ENCODE measurements at regions not wholly inside any gene's neighbourhood (a gene's known extent, or its start where the extent isn't known, plus 50 kb on each side); places are given as distances from the start of the nearest gene placed in this dataset.

DNA sequence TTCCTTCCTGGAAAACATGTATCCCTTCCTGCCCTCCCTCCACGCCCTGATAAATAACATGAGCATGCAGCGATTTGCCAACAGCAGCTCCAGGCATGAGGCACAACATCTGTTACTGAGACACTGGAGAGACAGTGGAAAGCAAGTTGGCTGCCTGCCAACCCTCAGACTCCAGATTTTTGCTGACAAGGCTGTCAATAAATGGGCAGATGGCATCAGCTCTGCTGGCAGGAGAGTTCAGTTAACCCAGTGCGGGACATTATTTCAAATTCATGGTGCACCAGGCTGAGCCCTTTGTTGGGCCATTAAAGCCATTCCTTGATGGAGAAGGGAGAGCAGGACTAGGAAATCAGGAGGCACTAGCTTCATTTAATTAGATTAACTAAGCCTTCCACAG lies 293.3 kb downstream of the MEX3B start:
- Histone ChIP-seq H3K27ac (no peak overlapping the region), H3K9me3 (ENCODE audit: low read depth) (no peaks in the 10 kb centered on the region), H3K4me2 (no peak overlapping the region), H3F3A (ENCODE audit: low read depth) (peaks cover 4% of the 10 kb centered on the region), H3K79me2 (ENCODE audit: low read depth) (no peaks in the 10 kb centered on the region), H2AFZ (replicated peaks) (no peak overlapping the region), H4K20me1 (ENCODE audit: low read depth) (peaks cover 49% of the 10 kb centered on the region), H3K36me3 (no peaks in the 10 kb centered on the region), H3K9ac (no peak overlapping the region), H3K4me1 (peaks cover 34% of the 10 kb centered on the region), H3K27me3 (no peaks in the 10 kb centered on the region), H3K4me3 (no peak overlapping the region)
- Mint-ChIP-seq H3K4me1 (peaks cover 43% of the 10 kb centered on the region), H3K36me3 (no peaks in the 10 kb centered on the region), H3K9me3 (no peaks in the 10 kb centered on the region), H3K27ac (peak overlapping the region; percentile 31), H3K4me3 (no peak overlapping the region), H3K27me3 (ENCODE audit: insufficient read depth, low read depth) (no peaks in the 10 kb centered on the region)
- TF ChIP-seq, protein P1, sequence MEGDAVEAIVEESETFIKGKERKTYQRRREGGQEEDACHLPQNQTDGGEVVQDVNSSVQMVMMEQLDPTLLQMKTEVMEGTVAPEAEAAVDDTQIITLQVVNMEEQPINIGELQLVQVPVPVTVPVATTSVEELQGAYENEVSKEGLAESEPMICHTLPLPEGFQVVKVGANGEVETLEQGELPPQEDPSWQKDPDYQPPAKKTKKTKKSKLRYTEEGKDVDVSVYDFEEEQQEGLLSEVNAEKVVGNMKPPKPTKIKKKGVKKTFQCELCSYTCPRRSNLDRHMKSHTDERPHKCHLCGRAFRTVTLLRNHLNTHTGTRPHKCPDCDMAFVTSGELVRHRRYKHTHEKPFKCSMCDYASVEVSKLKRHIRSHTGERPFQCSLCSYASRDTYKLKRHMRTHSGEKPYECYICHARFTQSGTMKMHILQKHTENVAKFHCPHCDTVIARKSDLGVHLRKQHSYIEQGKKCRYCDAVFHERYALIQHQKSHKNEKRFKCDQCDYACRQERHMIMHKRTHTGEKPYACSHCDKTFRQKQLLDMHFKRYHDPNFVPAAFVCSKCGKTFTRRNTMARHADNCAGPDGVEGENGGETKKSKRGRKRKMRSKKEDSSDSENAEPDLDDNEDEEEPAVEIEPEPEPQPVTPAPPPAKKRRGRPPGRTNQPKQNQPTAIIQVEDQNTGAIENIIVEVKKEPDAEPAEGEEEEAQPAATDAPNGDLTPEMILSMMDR (IDR thresholded peaks at IDR 0.05): no peak
- no peak for TF ChIP-seq EZH2phosphoT487 (IDR thresholded peaks at IDR 0.05)
- peak; percentile 41 for DNase-seq (ENCODE audit: low spot score)

DNA sequence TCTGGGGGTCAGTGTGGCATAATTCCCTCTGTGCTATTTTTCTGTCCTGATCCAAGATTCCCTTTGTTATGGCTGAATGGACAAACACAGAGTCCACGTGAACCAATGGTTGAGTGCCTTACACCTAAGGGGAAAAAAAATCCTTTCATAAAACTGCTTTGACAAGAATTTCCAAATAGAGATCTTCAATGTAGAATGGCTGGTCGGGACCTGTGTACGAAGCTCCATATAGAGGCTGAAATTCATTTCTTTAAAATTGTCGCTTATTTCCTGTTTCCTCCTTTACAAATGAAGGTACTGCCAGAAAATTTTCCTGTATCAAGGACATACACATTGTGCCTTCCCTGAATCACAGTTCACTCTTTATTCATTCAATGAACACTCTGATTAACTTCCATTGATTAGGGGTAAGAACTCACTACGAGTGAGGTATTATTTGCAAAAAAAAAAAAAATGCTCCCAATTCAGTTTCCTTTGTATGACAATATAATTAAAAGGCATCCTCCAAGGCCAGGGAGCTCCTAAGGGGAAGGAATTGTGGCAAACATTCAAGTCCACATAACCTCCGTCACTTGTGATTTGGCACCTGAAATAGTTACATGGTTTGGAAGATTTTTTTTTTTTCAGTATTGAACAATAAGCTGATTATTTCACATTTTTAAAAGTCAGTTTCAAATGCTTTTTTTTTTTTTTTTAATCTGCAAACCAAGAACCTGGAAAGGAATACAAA lies 293.8 kb downstream of the MEX3B start:
- Histone ChIP-seq H3K27ac (no peak overlapping the region), H3K4me1 (peaks cover 34% of the 10 kb centered on the region), H3F3A (ENCODE audit: low read depth) (peaks cover 4% of the 10 kb centered on the region), H3K4me2 (no peak overlapping the region), H3K27me3 (no peaks in the 10 kb centered on the region), H3K36me3 (no peaks in the 10 kb centered on the region), H3K9ac (no peak overlapping the region), H3K4me3 (no peak overlapping the region), H2AFZ (replicated peaks) (no peak overlapping the region), H3K79me2 (ENCODE audit: low read depth) (no peaks in the 10 kb centered on the region), H3K9me3 (ENCODE audit: low read depth) (no peaks in the 10 kb centered on the region), H4K20me1 (ENCODE audit: low read depth) (peaks cover 49% of the 10 kb centered on the region)
- peaks cover 43% of the 10 kb centered on the region for H3K4me1 Mint-ChIP-seq
- no peaks in the 10 kb centered on the region for H3K36me3 Mint-ChIP-seq
- no peaks in the 10 kb centered on the region for H3K9me3 Mint-ChIP-seq
- peak; percentile 7 for DNase-seq (ENCODE audit: low spot score)
- H3K27ac Mint-ChIP-seq: peak overlapping the region; percentile 67
- TF ChIP-seq, protein P1 (IDR thresholded peaks at IDR 0.05): no peak
- no peak overlapping the region for H3K4me3 Mint-ChIP-seq
- no peaks in the 10 kb centered on the region for H3K27me3 Mint-ChIP-seq (ENCODE audit: insufficient read depth, low read depth)

DNA sequence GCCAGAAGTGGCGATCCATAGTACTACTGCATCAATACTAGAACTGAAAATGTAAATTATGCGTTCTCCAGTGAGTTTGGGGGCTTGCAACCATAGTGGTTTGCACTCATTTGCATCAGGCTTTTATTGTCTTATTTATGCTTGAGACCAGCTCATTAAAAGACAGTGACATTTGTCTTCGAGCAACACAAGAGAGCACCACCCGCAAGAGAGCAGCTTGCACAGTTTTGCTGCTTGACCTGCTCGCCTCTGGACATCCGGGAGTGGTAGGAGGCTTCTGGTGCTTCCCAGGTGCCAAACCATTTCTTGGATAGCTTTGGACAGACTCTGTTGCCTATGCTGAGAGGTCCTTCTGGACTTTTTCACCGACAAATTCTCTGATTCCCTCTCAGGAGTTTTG lies 294.6 kb downstream of the MEX3B start:
- no peak for TF ChIP-seq EZH2phosphoT487 (IDR thresholded peaks at IDR 0.05)
- TF ChIP-seq EZH2 (IDR thresholded peaks at IDR 0.05): no peak
- TF ChIP-seq, protein P1 (IDR thresholded peaks at IDR 0.05): no peak
- no peak overlapping the region for H2AFZ ChIP-seq (replicated peaks)
- no peak overlapping the region for H3K4me2 ChIP-seq

More for the DNA sequence above, 294.6 kb downstream of the MEX3B start:
- H3K4me3 Mint-ChIP-seq: no peak overlapping the region
- peaks cover 43% of the 10 kb centered on the region for H3K4me1 Mint-ChIP-seq
- no peaks in the 10 kb centered on the region for H3K36me3 Mint-ChIP-seq
- Histone ChIP-seq H3K4me3 (no peak overlapping the region), H3K4me1 (peaks cover 34% of the 10 kb centered on the region), H3K27ac (no peak overlapping the region), H3K27me3 (no peaks in the 10 kb centered on the region), H3K36me3 (no peaks in the 10 kb centered on the region), H3F3A (ENCODE audit: low read depth) (peaks cover 4% of the 10 kb centered on the region), H3K9ac (no peak overlapping the region), H4K20me1 (ENCODE audit: low read depth) (peaks cover 49% of the 10 kb centered on the region), H3K79me2 (ENCODE audit: low read depth) (no peaks in the 10 kb centered on the region), H3K9me3 (ENCODE audit: low read depth) (no peaks in the 10 kb centered on the region)
- no peak overlapping the region for H3K27ac Mint-ChIP-seq
- no peaks in the 10 kb centered on the region for H3K27me3 Mint-ChIP-seq (ENCODE audit: insufficient read depth, low read depth)
- DNase-seq (ENCODE audit: low spot score): no peak
- no peaks in the 10 kb centered on the region for H3K9me3 Mint-ChIP-seq

Data from neural progenitor cell (in vitro differentiated cells).